Liver (tissue), 8 donors: ENCODE measurements at regions not wholly inside any gene's neighbourhood (a gene's known extent, or its start where the extent isn't known, plus 50 kb on each side); places are given as distances from the start of the nearest gene placed in this dataset.

Source experiments
- DNase-seq: peaks from one replicate; pipeline ENCODE4 v3.0.0-alpha.2; 2017; ENCODE audit warnings: low spot score
- H3K27ac ChIP-seq, 2 donors: one replicate each; pipeline ENCODE4 v1.7.0; 2013; ENCODE audit warnings: inconsistent platforms in 2 of 2, low read length in 2 of 2, control low read depth in 1 of 2, low read depth in 1 of 2, mild to moderate bottlenecking in 1 of 2
- H3K27me3 ChIP-seq, 4 donors: one replicate each; pipeline versions ENCODE4 v1.6.1 to v1.7.0; 2013; ENCODE audit warnings: low read length in 3 of 4, inconsistent platforms in 1 of 4, mild to moderate bottlenecking in 1 of 4, moderate library complexity in 1 of 4; ENCODE audit not compliant: control insufficient read depth in 4 of 4, insufficient read depth in 4 of 4
- H3K36me3 ChIP-seq, 4 donors: one replicate each; pipeline versions ENCODE4 v1.6.1 to v1.7.0; 2013; ENCODE audit warnings: low read length in 3 of 4, mild to moderate bottlenecking in 3 of 4, low read depth in 1 of 4, moderate library complexity in 1 of 4; ENCODE audit not compliant: control insufficient read depth in 4 of 4, insufficient read depth in 3 of 4
- H3K4me1 ChIP-seq, 4 donors: one replicate each; pipeline versions ENCODE4 v1.6.1 to v1.7.0; 2013; ENCODE audit warnings: low read length in 3 of 4, mild to moderate bottlenecking in 3 of 4, moderate library complexity in 1 of 4; ENCODE audit not compliant: control insufficient read depth in 4 of 4, insufficient read depth in 4 of 4
- H3K4me3 ChIP-seq, 3 donors: one replicate each; pipeline versions ENCODE4 v1.6.1 to v1.7.0; 2013; ENCODE audit warnings: low read length in 3 of 3, control low read depth in 1 of 3, low read depth in 1 of 3, mild to moderate bottlenecking in 1 of 3
- H3K9ac ChIP-seq, 2 donors: one replicate each; pipeline ENCODE4 v1.7.0; 2013; ENCODE audit warnings: low read length in 2 of 2, mild to moderate bottlenecking in 2 of 2, moderate library complexity in 2 of 2, control low read depth in 1 of 2, low read depth in 1 of 2
- H3K9me3 ChIP-seq, 4 donors: one replicate each; pipeline versions ENCODE4 v1.6.1 to v1.7.0; 2013; ENCODE audit warnings: low read length in 3 of 4; ENCODE audit not compliant: control insufficient read depth in 4 of 4
- EGR1 ChIP-seq, 2 donors: IDR thresholded peaks; 2 replicates each; pipeline ENCODE4 v1.6.1; 2016 to 2018; ENCODE audit warnings: antibody characterized with exemption in 2 of 2, low read depth in 2 of 2
- FOXA1 ChIP-seq: IDR thresholded peaks from 2 replicates; pipeline ENCODE4 v1.6.1; 2016; ENCODE audit warnings: antibody characterized with exemption
- FOXA2 ChIP-seq: IDR thresholded peaks from 2 replicates; pipeline ENCODE4 v1.6.1; 2016; ENCODE audit warnings: antibody characterized with exemption
- GABPA ChIP-seq, 2 donors: IDR thresholded peaks in 1 of 2; conservative IDR thresholded peaks in 1 of 2; 2 replicates each; pipeline ENCODE4 v1.6.1; 2016; ENCODE audit warnings: antibody characterized with exemption in 2 of 2, mild to moderate bottlenecking in 1 of 2, moderate library complexity in 1 of 2
- HNF4A ChIP-seq, 2 donors: conservative IDR thresholded peaks; 2 replicates each; pipeline ENCODE4 v1.6.1; 2016; ENCODE audit warnings: antibody characterized with exemption in 2 of 2, mild to moderate bottlenecking in 2 of 2
- HNF4G ChIP-seq: IDR thresholded peaks from 2 replicates; pipeline ENCODE4 v1.6.1; 2016; ENCODE audit warnings: antibody characterized with exemption
- JUND ChIP-seq, 2 donors: IDR thresholded peaks; 2 replicates each; pipeline ENCODE4 v1.6.1; 2016; ENCODE audit warnings: antibody characterized with exemption in 2 of 2
- MAX ChIP-seq: IDR thresholded peaks from 2 replicates; pipeline ENCODE4 v1.6.1; 2016; ENCODE audit warnings: antibody characterized with exemption
- NR2F2 ChIP-seq: IDR thresholded peaks from 2 replicates; pipeline ENCODE4 v1.6.1; 2016; ENCODE audit warnings: antibody characterized with exemption
- RAD21 ChIP-seq, 2 donors: IDR thresholded peaks; 2 replicates each; pipeline ENCODE4 v1.6.1; 2016; ENCODE audit warnings: antibody characterized with exemption in 2 of 2, mild to moderate bottlenecking in 2 of 2
- REST ChIP-seq: IDR thresholded peaks from 2 replicates; pipeline ENCODE4 v1.6.1; 2016; ENCODE audit warnings: antibody characterized with exemption, mild to moderate bottlenecking
- RXRA ChIP-seq, 2 donors: IDR thresholded peaks; 2 replicates each; pipeline ENCODE4 v1.6.1; 2017 to 2018; ENCODE audit warnings: antibody characterized with exemption in 2 of 2, mild to moderate bottlenecking in 1 of 2
- SP1 ChIP-seq: IDR thresholded peaks from 2 replicates; pipeline ENCODE4 v1.6.1; 2018; ENCODE audit warnings: antibody characterized with exemption, mild to moderate bottlenecking
- TAF1 ChIP-seq: conservative IDR thresholded peaks from 2 replicates; pipeline ENCODE4 v1.6.1; 2016; ENCODE audit warnings: antibody characterized with exemption, mild to moderate bottlenecking
- YY1 ChIP-seq: IDR thresholded peaks from 2 replicates; pipeline ENCODE4 v1.6.1; 2016; ENCODE audit warnings: antibody characterized with exemption, mild to moderate bottlenecking
- ZBTB33 ChIP-seq: IDR thresholded peaks from 2 replicates; pipeline ENCODE4 v1.6.1; 2016; ENCODE audit warnings: antibody characterized with exemption
- WGBS: extraction: QIAGEN DNeasy Blood & Tissue Kit; methylation state at CpG from one replicate; pipeline ENCODE4 v1.1.7; 2013; 5-methylcytosine and 5-hydroxymethylcytosine counted together
- TF ChIP-seq, protein P1 (sequence below): IDR thresholded peaks from 2 replicates; pipeline ENCODE4 v1.6.1; 2016; ENCODE audit warnings: antibody characterized with exemption
- TF ChIP-seq, protein P2 (sequence below): fragments of 150-350 bp; IDR thresholded peaks from 2 replicates; pipeline ENCODE4 v1.5.1; 2017; ENCODE audit warnings: improper control_type of control experiment, low read depth, low read length; ENCODE audit not compliant: missing input control
- donor health status: healthy.
- donor health status: healthy.
- donor health status: healthy.
- donor health status: healthy.
- donor health status: healthy.

DNA sequence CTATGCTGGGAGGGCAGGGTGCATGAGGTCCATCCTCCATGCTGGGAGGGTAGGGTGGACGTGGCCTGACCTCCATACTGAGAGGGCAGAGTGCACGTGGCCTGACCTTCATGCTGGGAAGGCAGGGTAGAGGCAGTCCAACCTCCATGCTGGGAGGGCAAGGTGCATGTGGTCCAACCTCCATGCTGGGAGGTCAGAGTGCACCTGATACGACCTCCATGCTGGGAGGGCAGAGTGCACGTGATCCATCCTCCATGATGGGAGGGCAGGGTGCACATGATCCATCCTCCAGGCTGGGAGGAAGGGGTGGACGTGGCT lies 622.2 kb downstream of the BRD1 start:
- no peak overlapping the region for H3K27ac ChIP-seq
- WGBS, result 36% methylated on average over 5 of the region's 5 CpGs
- H3K36me3 ChIP-seq, result no peaks in the 10 kb centered on the region
- DNase-seq, result no peak
- H3K4me3 ChIP-seq, result no peak overlapping the region
- peaks cover 10 to 15% (median 12%) of the 10 kb centered on the region in 4 donors for H3K4me1 ChIP-seq
- no peak for TF ChIP-seq YY1
- TF ChIP-seq HNF4G, result no peak
- TF ChIP-seq GABPA (IDR thresholded peaks at IDR 0.05 in 1 of 2, conservative IDR thresholded peaks at IDR 0.05 in 1 of 2), result no peak
- no peak for TF ChIP-seq RXRA (IDR thresholded peaks at IDR 0.05)
- TF ChIP-seq EGR1 (IDR thresholded peaks at IDR 0.05; ENCODE audit: low read depth in 2 of 2), result no peak
- TF ChIP-seq FOXA2, result no peak
- TF ChIP-seq, protein P1, sequence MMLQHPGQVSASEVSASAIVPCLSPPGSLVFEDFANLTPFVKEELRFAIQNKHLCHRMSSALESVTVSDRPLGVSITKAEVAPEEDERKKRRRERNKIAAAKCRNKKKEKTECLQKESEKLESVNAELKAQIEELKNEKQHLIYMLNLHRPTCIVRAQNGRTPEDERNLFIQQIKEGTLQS, result no peak
- TF ChIP-seq, protein P2, sequence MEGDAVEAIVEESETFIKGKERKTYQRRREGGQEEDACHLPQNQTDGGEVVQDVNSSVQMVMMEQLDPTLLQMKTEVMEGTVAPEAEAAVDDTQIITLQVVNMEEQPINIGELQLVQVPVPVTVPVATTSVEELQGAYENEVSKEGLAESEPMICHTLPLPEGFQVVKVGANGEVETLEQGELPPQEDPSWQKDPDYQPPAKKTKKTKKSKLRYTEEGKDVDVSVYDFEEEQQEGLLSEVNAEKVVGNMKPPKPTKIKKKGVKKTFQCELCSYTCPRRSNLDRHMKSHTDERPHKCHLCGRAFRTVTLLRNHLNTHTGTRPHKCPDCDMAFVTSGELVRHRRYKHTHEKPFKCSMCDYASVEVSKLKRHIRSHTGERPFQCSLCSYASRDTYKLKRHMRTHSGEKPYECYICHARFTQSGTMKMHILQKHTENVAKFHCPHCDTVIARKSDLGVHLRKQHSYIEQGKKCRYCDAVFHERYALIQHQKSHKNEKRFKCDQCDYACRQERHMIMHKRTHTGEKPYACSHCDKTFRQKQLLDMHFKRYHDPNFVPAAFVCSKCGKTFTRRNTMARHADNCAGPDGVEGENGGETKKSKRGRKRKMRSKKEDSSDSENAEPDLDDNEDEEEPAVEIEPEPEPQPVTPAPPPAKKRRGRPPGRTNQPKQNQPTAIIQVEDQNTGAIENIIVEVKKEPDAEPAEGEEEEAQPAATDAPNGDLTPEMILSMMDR, result no peak
- TF ChIP-seq HNF4A (conservative IDR thresholded peaks at IDR 0.05), result no peak
- no peak for TF ChIP-seq SP1
- TF ChIP-seq REST, result no peak
- no peak for TF ChIP-seq RAD21 (IDR thresholded peaks at IDR 0.05)
- TF ChIP-seq JUND (IDR thresholded peaks at IDR 0.05), result no peak
- no peak for TF ChIP-seq ZBTB33
- TF ChIP-seq TAF1, result no peak
- TF ChIP-seq NR2F2, result no peak
- no peak for TF ChIP-seq MAX
- no peak for TF ChIP-seq FOXA1
- H3K9me3 ChIP-seq, result no peaks in the 10 kb centered on the region
- H3K9ac ChIP-seq, result no peak overlapping the region
- no peaks in the 10 kb centered on the region for H3K27me3 ChIP-seq
